ENCODE measurements at regions not wholly inside any gene's neighbourhood (a gene's known extent, or its start where the extent isn't known, plus 50 kb on each side); places are given as distances from the start of the nearest gene placed in this dataset.
"Not testable (repeated sequence)": the region's sequence is repeated elsewhere in the genome, so short reads cannot be mapped to it uniquely, and the experiment has no call there.

GRCh38 chr4:86508436-86508835, 85.7 kb upstream of the PTPN13 start:
- Histone ChIP-seq H3K36me3 (ENCODE audit: insufficient read depth, insufficient read length, low read length) (no peaks in the 10 kb centered on the region), H3K9ac (ENCODE audit: insufficient read length, low read depth) (no peak overlapping the region), H3K4me3 (ENCODE audit: insufficient read length, low read depth) (no peak overlapping the region), H3K4me1 (ENCODE audit: insufficient read depth, insufficient read length) (no peaks in the 10 kb centered on the region), H3K27me3 (ENCODE audit: insufficient read depth, insufficient read length) (no peaks in the 10 kb centered on the region), H3K9me3 (ENCODE audit: insufficient read depth, low read length) (no peaks in the 10 kb centered on the region)
- no peak for TF ChIP-seq YY1 (IDR thresholded peaks at IDR 0.05; ENCODE audit: insufficient read depth, insufficient read length)
- no peak for DNase-seq (ENCODE audit: low read depth, low spot score)

GRCh38 chr4:86511590-86511989, 82.5 kb upstream of the PTPN13 start:
- no peak for DNase-seq (ENCODE audit: low read depth, low spot score)
- no peak for TF ChIP-seq ZNF274 (IDR thresholded peaks at IDR 0.05; ENCODE audit: low read depth, low read length)
- TF ChIP-seq SUZ12 (IDR thresholded peaks at IDR 0.05; ENCODE audit: extremely low read depth, insufficient read depth, insufficient read length) = no peak
- no peak for TF ChIP-seq YY1 (IDR thresholded peaks at IDR 0.05; ENCODE audit: insufficient read depth, insufficient read length)
- Histone ChIP-seq H3K4me3 (ENCODE audit: insufficient read length, low read depth) (no peak overlapping the region), H3K4me1 (ENCODE audit: insufficient read depth, insufficient read length) (no peaks in the 10 kb centered on the region), H3K9ac (ENCODE audit: insufficient read length, low read depth) (no peak overlapping the region), H3K9me3 (ENCODE audit: insufficient read depth, low read length) (no peaks in the 10 kb centered on the region), H3K27me3 (ENCODE audit: insufficient read depth, insufficient read length) (no peaks in the 10 kb centered on the region), H3K36me3 (ENCODE audit: insufficient read depth, insufficient read length, low read length) (no peaks in the 10 kb centered on the region)

- Histone ChIP-seq H3K4me1 (ENCODE audit: insufficient read depth, insufficient read length) (no peaks in the 10 kb centered on the region), H3K9ac (ENCODE audit: insufficient read length, low read depth) (no peak overlapping the region), H3K4me3 (ENCODE audit: insufficient read length, low read depth) (no peak overlapping the region), H3K9me3 (ENCODE audit: insufficient read depth, low read length) (no peaks in the 10 kb centered on the region), H3K36me3 (ENCODE audit: insufficient read depth, insufficient read length, low read length) (no peaks in the 10 kb centered on the region), H3K27me3 (ENCODE audit: insufficient read depth, insufficient read length) (no peaks in the 10 kb centered on the region)
- no peak for DNase-seq (ENCODE audit: low read depth, low spot score)
- TF ChIP-seq ZNF274 (IDR thresholded peaks at IDR 0.05; ENCODE audit: low read depth, low read length) (no peak), SUZ12 (IDR thresholded peaks at IDR 0.05; ENCODE audit: extremely low read depth, insufficient read depth, insufficient read length) (no peak), YY1 (IDR thresholded peaks at IDR 0.05; ENCODE audit: insufficient read depth, insufficient read length) (no peak)
Observed at GRCh38 chr4:86512631-86513030, 81.5 kb upstream of the PTPN13 start.

DNA sequence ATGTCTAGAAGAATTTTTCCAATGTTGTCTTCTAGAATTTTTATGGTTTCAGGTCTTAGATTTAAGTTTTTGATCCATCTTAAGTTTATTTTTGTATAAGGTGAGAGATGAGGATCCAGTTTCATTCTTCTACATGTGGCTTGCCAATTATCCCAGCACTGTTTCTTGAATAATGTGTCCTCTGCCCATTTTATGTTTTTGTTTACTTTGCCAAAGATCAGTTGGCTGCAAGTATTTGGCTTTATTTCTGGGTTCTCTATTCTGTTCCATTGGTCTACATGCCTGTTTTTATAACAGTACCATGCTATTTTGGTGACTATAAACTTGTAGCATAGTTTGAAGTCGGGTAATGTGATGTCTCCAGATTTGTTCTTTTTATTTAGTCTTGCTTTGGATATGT, 78.2 kb upstream of the PTPN13 start:
- H3K36me3 ChIP-seq (ENCODE audit: insufficient read depth, insufficient read length, low read length); H3K4me3 ChIP-seq (ENCODE audit: insufficient read length, low read depth); DNase-seq (ENCODE audit: low read depth, low spot score); H3K4me1 ChIP-seq (ENCODE audit: insufficient read depth, insufficient read length); H3K27me3 ChIP-seq (ENCODE audit: insufficient read depth, insufficient read length); H3K9ac ChIP-seq (ENCODE audit: insufficient read length, low read depth): not testable (repeated sequence)
- peaks cover 10% of the 10 kb centered on the region; the same call in 1 of the 2 replicates for H3K9me3 ChIP-seq (ENCODE audit: insufficient read depth, low read length)

GRCh38 chr4:86521373-86521969, 72.6 kb upstream of the PTPN13 start:
- H3K4me3 ChIP-seq (ENCODE audit: insufficient read length, low read depth) = no peak overlapping the region
- no peaks in the 10 kb centered on the region for H3K4me1 ChIP-seq (ENCODE audit: insufficient read depth, insufficient read length)
- H3K36me3 ChIP-seq (ENCODE audit: insufficient read depth, insufficient read length, low read length) = no peaks in the 10 kb centered on the region
- H3K9me3 ChIP-seq (ENCODE audit: insufficient read depth, low read length) = peaks cover 22% of the 10 kb centered on the region
- H3K27me3 ChIP-seq (ENCODE audit: insufficient read depth, insufficient read length) = no peaks in the 10 kb centered on the region
- TF ChIP-seq ZNF274 (IDR thresholded peaks at IDR 0.05; ENCODE audit: low read depth, low read length) (no peak), SUZ12 (IDR thresholded peaks at IDR 0.05; ENCODE audit: extremely low read depth, insufficient read depth, insufficient read length) (no peak), YY1 (IDR thresholded peaks at IDR 0.05; ENCODE audit: insufficient read depth, insufficient read length) (no peak)
- H3K9ac ChIP-seq (ENCODE audit: insufficient read length, low read depth) = no peak overlapping the region
- no peak for DNase-seq (ENCODE audit: low read depth, low spot score)

- TF ChIP-seq SUZ12 (IDR thresholded peaks at IDR 0.05; ENCODE audit: extremely low read depth, insufficient read depth, insufficient read length) = no peak
- TF ChIP-seq ZNF274 (IDR thresholded peaks at IDR 0.05; ENCODE audit: low read depth, low read length) = no peak
- TF ChIP-seq YY1 (IDR thresholded peaks at IDR 0.05; ENCODE audit: insufficient read depth, insufficient read length) = no peak
- no peaks in the 10 kb centered on the region for H3K36me3 ChIP-seq (ENCODE audit: insufficient read depth, insufficient read length, low read length)
- H3K4me1 ChIP-seq (ENCODE audit: insufficient read depth, insufficient read length) = no peaks in the 10 kb centered on the region
- no peak overlapping the region for H3K9ac ChIP-seq (ENCODE audit: insufficient read length, low read depth)
- no peak overlapping the region for H3K4me3 ChIP-seq (ENCODE audit: insufficient read length, low read depth)
- no peaks in the 10 kb centered on the region for H3K27me3 ChIP-seq (ENCODE audit: insufficient read depth, insufficient read length)
- DNase-seq (ENCODE audit: low read depth, low spot score) = no peak
- peaks cover 22% of the 10 kb centered on the region for H3K9me3 ChIP-seq (ENCODE audit: insufficient read depth, low read length)
Observed at GRCh38 chr4:86522349-86522748, 71.8 kb upstream of the PTPN13 start.

GRCh38 chr4:86523333-86523732, 70.8 kb upstream of the PTPN13 start:
- no peaks in the 10 kb centered on the region for H3K4me1 ChIP-seq (ENCODE audit: insufficient read depth, insufficient read length)
- H3K4me3 ChIP-seq (ENCODE audit: insufficient read length, low read depth) = no peak overlapping the region
- no peaks in the 10 kb centered on the region for H3K36me3 ChIP-seq (ENCODE audit: insufficient read depth, insufficient read length, low read length)
- no peak for TF ChIP-seq ZNF274 (IDR thresholded peaks at IDR 0.05; ENCODE audit: low read depth, low read length)
- no peak for TF ChIP-seq SUZ12 (IDR thresholded peaks at IDR 0.05; ENCODE audit: extremely low read depth, insufficient read depth, insufficient read length)
- no peak for TF ChIP-seq YY1 (IDR thresholded peaks at IDR 0.05; ENCODE audit: insufficient read depth, insufficient read length)
- H3K27me3 ChIP-seq (ENCODE audit: insufficient read depth, insufficient read length) = no peaks in the 10 kb centered on the region
- no peak overlapping the region for H3K9ac ChIP-seq (ENCODE audit: insufficient read length, low read depth)
- no peak for DNase-seq (ENCODE audit: low read depth, low spot score)
- H3K9me3 ChIP-seq (ENCODE audit: insufficient read depth, low read length) = peaks cover 22% of the 10 kb centered on the region

DNA sequence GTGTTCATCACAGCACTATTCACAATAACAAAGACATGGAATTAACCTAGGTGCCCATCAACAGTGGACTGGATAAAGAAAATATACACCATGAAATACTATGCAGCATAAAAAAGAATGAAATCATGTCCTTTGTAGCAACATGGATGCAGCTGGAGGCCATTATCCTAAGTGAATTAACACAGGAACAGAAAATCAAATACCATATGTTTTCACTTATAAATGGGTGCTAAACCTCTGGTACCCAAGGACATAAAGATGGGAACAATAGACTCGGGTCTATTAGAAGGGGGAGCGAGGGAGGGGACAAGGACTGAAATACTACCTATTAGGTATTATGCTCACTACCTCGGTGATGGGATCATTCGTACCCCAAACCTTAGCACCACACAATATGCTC, 66.4 kb upstream of the PTPN13 start:
- not testable (repeated sequence) for H3K4me1 ChIP-seq (ENCODE audit: insufficient read depth, insufficient read length); DNase-seq (ENCODE audit: low read depth, low spot score); H3K9ac ChIP-seq (ENCODE audit: insufficient read length, low read depth); H3K9me3 ChIP-seq (ENCODE audit: insufficient read depth, low read length); H3K27me3 ChIP-seq (ENCODE audit: insufficient read depth, insufficient read length); H3K4me3 ChIP-seq (ENCODE audit: insufficient read length, low read depth); H3K36me3 ChIP-seq (ENCODE audit: insufficient read depth, insufficient read length, low read length)

All from NT2/D1 (cell line).